ENCODE measurements at regions not wholly inside any gene's neighbourhood (a gene's known extent, or its start where the extent isn't known, plus 50 kb on each side); places are given as distances from the start of the nearest gene placed in this dataset.

DNA sequence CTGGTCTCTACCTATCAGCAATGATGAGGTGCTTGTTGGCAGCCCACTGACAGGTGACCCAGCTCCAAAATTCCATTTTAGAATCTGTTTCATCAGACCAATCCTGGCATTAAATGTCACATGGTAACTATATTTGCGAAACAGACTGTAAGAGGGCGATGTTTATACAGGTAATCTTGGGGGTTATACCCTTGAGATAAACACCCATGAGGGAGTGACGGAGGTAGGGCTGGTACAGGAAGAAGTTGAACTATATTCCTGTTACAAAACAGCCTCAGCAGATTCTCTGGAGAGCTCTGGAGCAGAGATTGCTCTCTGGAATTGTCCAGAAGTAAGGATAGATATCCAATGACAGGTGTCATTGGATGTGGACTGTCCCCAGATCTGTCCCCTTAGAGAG, 444.8 kb upstream of the DPP6 start:
- no peak for TF ChIP-seq CTCF (CRISPR knock-in tag; IDR thresholded peaks at IDR 0.05)
- TF ChIP-seq RBM39 (IDR thresholded peaks at IDR 0.05; ENCODE audit: low read depth, low read length, poor library complexity, severe bottlenecking) = no peak
- TF ChIP-seq, protein P1, sequence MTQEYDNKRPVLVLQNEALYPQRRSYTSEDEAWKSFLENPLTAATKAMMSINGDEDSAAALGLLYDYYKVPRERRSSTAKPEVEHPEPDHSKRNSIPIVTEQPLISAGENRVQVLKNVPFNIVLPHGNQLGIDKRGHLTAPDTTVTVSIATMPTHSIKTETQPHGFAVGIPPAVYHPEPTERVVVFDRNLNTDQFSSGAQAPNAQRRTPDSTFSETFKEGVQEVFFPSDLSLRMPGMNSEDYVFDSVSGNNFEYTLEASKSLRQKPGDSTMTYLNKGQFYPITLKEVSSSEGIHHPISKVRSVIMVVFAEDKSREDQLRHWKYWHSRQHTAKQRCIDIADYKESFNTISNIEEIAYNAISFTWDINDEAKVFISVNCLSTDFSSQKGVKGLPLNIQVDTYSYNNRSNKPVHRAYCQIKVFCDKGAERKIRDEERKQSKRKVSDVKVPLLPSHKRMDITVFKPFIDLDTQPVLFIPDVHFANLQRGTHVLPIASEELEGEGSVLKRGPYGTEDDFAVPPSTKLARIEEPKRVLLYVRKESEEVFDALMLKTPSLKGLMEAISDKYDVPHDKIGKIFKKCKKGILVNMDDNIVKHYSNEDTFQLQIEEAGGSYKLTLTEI (CRISPR knock-in tag; conservative IDR thresholded peaks at IDR 0.05) = no peak
- TF ChIP-seq ZNF263 (CRISPR knock-in tag; IDR thresholded peaks at IDR 0.05) = no peak
- TF ChIP-seq ZNF547 (CRISPR knock-in tag; IDR thresholded peaks at IDR 0.05) = no peak
